ENCODE measurements at regions not wholly inside any gene's neighbourhood (a gene's known extent, or its start where the extent isn't known, plus 50 kb on each side); places are given as distances from the start of the nearest gene placed in this dataset.

DNA sequence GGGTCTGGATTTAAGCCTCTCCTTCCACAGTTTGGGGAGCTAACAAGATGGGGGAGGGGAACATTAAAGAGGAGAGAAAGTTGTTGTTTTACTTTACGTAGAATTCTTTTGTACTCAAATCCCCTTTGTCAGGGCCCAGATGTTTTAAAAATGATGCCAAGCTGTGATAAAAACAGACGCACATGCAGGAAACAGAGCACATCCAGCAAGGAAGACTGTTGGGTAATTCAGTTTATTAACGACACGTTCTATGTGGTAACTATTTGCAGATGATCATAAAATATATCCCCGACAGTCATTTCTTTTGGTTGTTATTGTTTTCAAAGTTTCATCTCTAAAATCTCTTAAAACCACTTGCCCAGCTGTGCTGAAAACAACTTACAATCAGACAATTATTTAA, 307.0 kb upstream of the PRDM1 start:
- Histone ChIP-seq H4K20me1 (ENCODE audit: control insufficient read depth, insufficient read depth, low read depth, low read length) (no peaks in the 10 kb centered on the region), H3F3A (ENCODE audit: control insufficient read depth, insufficient read depth) (no peaks in the 10 kb centered on the region), H3K27me3 (ENCODE audit: control insufficient read depth, low read length) (no peaks in the 10 kb centered on the region), H3K4me2 (ENCODE audit: low read length) (no peak overlapping the region), H3K4me3 (ENCODE audit: low read length) (no peak overlapping the region), H3K9me3 (ENCODE audit: control insufficient read depth, insufficient read depth, low read length) (no peaks in the 10 kb centered on the region; the same call in 1 of the 2 replicates), H3K36me3 (ENCODE audit: control insufficient read depth, low read length) (no peaks in the 10 kb centered on the region), H3K79me2 (ENCODE audit: control insufficient read depth, low read length) (no peaks in the 10 kb centered on the region), H3K27ac (ENCODE audit: low read depth, low read length) (no peak overlapping the region), H3K9me2 (replicated peaks; ENCODE audit: control insufficient read depth, low read length) (no peaks in the 10 kb centered on the region), H3K4me1 (ENCODE audit: control insufficient read depth, low read length) (no peaks in the 10 kb centered on the region)
- TF ChIP-seq EZH2phosphoT487 (IDR thresholded peaks at IDR 0.05; ENCODE audit: borderline replicate concordance, low read length) = no peak
- TF ChIP-seq, protein P1, sequence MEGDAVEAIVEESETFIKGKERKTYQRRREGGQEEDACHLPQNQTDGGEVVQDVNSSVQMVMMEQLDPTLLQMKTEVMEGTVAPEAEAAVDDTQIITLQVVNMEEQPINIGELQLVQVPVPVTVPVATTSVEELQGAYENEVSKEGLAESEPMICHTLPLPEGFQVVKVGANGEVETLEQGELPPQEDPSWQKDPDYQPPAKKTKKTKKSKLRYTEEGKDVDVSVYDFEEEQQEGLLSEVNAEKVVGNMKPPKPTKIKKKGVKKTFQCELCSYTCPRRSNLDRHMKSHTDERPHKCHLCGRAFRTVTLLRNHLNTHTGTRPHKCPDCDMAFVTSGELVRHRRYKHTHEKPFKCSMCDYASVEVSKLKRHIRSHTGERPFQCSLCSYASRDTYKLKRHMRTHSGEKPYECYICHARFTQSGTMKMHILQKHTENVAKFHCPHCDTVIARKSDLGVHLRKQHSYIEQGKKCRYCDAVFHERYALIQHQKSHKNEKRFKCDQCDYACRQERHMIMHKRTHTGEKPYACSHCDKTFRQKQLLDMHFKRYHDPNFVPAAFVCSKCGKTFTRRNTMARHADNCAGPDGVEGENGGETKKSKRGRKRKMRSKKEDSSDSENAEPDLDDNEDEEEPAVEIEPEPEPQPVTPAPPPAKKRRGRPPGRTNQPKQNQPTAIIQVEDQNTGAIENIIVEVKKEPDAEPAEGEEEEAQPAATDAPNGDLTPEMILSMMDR (IDR thresholded peaks at IDR 0.05; ENCODE audit: low read depth, low read length, poor library complexity, severe bottlenecking) = no peak

GRCh38 chr6:105775095-105775494, 311.0 kb upstream of the PRDM1 start:
- H3K79me2 ChIP-seq (ENCODE audit: control insufficient read depth, low read length) = no peaks in the 10 kb centered on the region
- TF ChIP-seq, protein P1 (IDR thresholded peaks at IDR 0.05; ENCODE audit: low read depth, low read length, poor library complexity, severe bottlenecking) = no peak
- no peak for TF ChIP-seq EZH2phosphoT487 (IDR thresholded peaks at IDR 0.05; ENCODE audit: borderline replicate concordance, low read length)
- H3K36me3 ChIP-seq (ENCODE audit: control insufficient read depth, low read length) = no peaks in the 10 kb centered on the region
- no peak overlapping the region for H3K27ac ChIP-seq (ENCODE audit: low read depth, low read length)
- no peaks in the 10 kb centered on the region for H3F3A ChIP-seq (ENCODE audit: control insufficient read depth, insufficient read depth)
- H3K4me2 ChIP-seq (ENCODE audit: low read length) = no peak overlapping the region
- no peaks in the 10 kb centered on the region for H3K27me3 ChIP-seq (ENCODE audit: control insufficient read depth, low read length)
- H3K9me2 ChIP-seq (replicated peaks; ENCODE audit: control insufficient read depth, low read length) = no peaks in the 10 kb centered on the region
- H4K20me1 ChIP-seq (ENCODE audit: control insufficient read depth, insufficient read depth, low read depth, low read length) = no peaks in the 10 kb centered on the region
- H3K9me3 ChIP-seq (ENCODE audit: control insufficient read depth, insufficient read depth, low read length) = no peaks in the 10 kb centered on the region; the same call in 1 of the 2 replicates
- H3K4me3 ChIP-seq (ENCODE audit: low read length) = no peak overlapping the region
- no peaks in the 10 kb centered on the region for H3K4me1 ChIP-seq (ENCODE audit: control insufficient read depth, low read length)

DNA sequence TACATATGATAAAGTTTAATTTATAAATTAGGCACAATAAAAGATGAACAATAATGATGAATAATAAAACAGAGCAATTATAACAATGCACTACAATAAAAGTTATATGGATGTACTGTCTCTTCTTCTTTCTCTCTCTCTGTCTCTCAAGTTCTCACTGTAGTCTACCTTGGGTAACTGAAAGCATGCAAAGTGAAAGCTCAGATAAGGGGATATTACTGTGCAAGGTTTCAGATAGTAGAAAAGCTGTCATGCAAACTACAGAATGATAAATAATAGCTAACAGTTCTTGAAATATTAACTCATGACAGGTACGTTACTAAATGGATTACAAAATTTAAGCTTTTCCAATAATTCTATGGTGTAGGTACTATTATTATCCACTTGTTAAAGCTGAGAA, 311.9 kb upstream of the PRDM1 start:
- TF ChIP-seq EZH2phosphoT487 (IDR thresholded peaks at IDR 0.05; ENCODE audit: borderline replicate concordance, low read length) = no peak
- TF ChIP-seq, protein P1 (IDR thresholded peaks at IDR 0.05; ENCODE audit: low read depth, low read length, poor library complexity, severe bottlenecking) = no peak
- no peaks in the 10 kb centered on the region for H3K4me1 ChIP-seq (ENCODE audit: control insufficient read depth, low read length)
- H3K4me2 ChIP-seq (ENCODE audit: low read length) = no peak overlapping the region
- no peak overlapping the region for H3K27ac ChIP-seq (ENCODE audit: low read depth, low read length)
- no peaks in the 10 kb centered on the region; the same call in 1 of the 2 replicates for H3K9me3 ChIP-seq (ENCODE audit: control insufficient read depth, insufficient read depth, low read length)
- H3K4me3 ChIP-seq (ENCODE audit: low read length) = no peak overlapping the region
- no peaks in the 10 kb centered on the region for H3K79me2 ChIP-seq (ENCODE audit: control insufficient read depth, low read length)
- H3K9me2 ChIP-seq (replicated peaks; ENCODE audit: control insufficient read depth, low read length) = no peaks in the 10 kb centered on the region
- no peaks in the 10 kb centered on the region for H3K27me3 ChIP-seq (ENCODE audit: control insufficient read depth, low read length)
- H3F3A ChIP-seq (ENCODE audit: control insufficient read depth, insufficient read depth) = no peaks in the 10 kb centered on the region
- H3K36me3 ChIP-seq (ENCODE audit: control insufficient read depth, low read length) = no peaks in the 10 kb centered on the region
- H4K20me1 ChIP-seq (ENCODE audit: control insufficient read depth, insufficient read depth, low read depth, low read length) = no peaks in the 10 kb centered on the region

Data from DOHH2 (cell line).